Fibroblast of skin of abdomen (primary cell): ENCODE measurements at regions not wholly inside any gene's neighbourhood (a gene's known extent, or its start where the extent isn't known, plus 50 kb on each side); places are given as distances from the start of the nearest gene placed in this dataset.

ENCODE experiments used
- DNase-seq: peaks from one replicate; pipeline ENCODE4 v3.0.0-alpha.2; 2013

DNA sequence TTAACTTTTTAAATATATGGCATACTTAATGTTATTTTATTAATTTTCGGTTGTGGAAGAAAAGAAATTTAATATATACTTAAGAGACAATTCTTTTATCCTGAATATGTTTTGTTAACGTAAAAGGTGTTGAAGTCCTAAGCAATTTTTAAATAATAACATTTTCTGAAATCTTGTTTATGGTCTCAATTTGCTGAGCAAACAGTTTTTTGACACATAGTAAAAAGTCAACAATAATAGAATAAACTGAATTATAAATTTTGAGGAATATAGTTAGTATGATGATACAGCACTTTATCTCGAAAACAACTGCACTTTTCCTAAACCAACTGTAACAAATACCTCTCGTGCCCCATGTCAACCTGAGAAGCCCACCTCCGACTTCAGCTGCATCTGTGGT, 229.8 kb upstream of the TARS1 start:
- no peak for DNase-seq

DNA sequence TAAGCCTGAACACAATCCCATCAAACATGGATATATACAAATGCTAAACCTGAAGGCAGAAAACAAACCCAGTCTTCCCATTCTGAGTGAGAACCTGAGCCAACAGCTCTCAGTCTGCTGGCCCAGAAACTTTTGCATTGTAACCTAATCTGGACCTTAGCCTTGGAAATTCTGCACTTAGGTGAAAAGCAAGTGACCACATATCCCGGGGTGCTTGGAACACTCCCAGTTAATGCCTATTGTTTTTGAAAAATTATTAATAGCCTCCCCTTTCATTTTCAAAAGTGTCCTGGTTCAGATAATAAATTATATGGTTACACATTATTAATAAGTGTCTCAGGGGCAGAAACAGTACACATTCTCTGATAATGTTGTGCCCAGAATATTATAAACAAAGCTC, 228.3 kb upstream of the TARS1 start:
- DNase-seq: no peak

- DNase-seq: no peak
Observed at GRCh38 chr5:33212900-33213299, 227.9 kb upstream of the TARS1 start.

DNA sequence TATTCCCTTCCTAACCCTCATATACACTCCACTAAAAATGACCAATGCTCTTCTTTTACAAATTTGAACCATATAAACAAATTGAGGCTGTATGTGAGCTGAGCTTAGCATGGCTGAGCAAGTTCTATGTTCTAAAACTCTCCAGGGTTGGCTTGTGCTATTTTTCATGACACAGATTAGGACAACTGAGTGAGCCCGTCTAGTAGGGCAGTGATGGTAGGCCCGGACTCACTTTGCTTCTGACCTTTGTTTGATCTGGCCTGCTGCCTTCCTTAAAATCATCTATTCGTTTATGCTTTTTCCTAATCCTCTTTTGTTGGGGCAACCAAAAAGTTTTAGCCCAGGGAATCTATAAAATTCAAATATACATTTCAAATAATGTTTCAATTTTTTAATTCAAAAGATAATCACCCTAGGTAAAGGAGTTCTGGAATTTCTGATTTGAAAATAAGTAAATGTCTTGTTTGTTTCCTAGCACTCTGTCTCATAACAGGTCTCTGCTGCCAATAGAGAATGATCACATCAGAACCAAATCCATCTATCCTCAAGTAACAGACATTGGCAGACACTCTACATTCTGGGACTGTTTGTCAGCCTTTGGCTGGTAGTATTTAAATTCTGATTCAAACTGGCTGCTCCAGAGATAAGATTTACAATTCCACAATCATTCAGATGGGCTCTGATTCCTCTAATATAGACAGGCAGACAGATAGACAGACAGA, 217.0 kb upstream of the TARS1 start:
- DNase-seq: peak; percentile 52

- no peak for DNase-seq
Observed at GRCh38 chr5:33224285-33224961, 216.3 kb upstream of the TARS1 start.

DNA sequence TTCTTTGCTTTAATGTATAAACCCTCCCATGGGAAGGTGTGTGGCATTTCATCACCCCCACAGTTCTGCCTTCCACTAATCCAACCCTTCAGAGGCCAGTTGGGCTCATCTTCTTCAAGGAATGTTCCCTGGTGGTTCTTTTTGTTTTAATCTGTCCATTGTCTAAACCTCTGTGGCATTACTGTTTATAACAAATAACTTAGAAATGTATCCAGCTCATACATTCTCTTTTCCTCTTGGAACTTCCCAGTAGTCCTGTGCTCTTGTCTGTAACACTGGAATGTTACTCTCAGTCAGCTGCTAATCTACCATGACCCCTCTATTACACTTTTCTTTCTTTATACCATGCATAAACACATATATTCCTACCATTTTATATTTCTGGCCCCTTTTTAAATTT, 213.5 kb upstream of the TARS1 start:
- DNase-seq: peak; percentile 18

- no peak for DNase-seq
Observed at GRCh38 chr5:33227746-33228145, 213.0 kb upstream of the TARS1 start.

- no peak for DNase-seq
Observed at GRCh38 chr5:33228149-33228548, 212.6 kb upstream of the TARS1 start.

GRCh38 chr5:33229216-33229615, 211.5 kb upstream of the TARS1 start:
- DNase-seq: no peak

GRCh38 chr5:33230467-33231078, 210.2 kb upstream of the TARS1 start:
- DNase-seq: no peak

DNA sequence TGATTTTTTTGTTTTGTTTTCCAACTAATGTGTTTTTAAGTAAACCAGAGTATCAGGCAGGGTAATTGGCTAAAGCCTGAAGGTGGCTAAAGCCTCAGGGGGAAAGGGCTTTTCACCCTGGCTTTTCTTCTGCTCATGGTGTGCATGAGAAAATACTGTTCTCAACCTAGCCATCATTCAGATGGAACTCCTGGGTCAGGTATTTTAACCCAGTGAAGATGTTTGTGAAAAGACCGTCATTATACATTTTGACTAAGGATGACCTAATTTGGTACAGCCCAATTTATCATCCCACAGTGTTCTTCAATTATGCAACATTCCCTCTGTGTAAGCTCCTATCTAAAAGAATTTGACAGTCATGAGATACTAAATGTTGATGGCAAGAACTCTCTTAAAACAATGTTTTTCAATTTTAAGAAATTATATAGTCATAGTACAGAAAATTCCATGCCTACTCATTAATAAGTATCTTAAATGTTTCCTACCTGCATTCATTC, 209.5 kb upstream of the TARS1 start:
- peak; percentile 16 for DNase-seq

DNA sequence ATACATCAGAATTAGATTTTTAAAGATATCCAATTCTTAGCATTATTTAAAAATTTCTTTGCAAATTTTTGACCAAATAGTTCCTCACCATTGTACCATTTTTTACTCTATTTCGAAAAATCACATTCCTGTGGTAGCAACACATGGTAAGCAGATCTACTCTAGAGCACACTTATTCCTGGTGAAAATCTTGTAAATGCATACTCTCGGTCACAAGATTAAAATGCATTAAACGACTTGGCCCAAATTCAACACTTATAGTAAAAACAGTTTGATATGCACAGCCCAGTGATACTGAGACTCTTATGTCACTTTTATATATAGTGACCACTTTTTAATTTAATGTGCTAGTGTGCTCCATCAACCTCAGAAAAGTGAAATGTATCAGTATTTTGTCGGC, 208.8 kb upstream of the TARS1 start:
- peak; percentile 87 for DNase-seq

DNA sequence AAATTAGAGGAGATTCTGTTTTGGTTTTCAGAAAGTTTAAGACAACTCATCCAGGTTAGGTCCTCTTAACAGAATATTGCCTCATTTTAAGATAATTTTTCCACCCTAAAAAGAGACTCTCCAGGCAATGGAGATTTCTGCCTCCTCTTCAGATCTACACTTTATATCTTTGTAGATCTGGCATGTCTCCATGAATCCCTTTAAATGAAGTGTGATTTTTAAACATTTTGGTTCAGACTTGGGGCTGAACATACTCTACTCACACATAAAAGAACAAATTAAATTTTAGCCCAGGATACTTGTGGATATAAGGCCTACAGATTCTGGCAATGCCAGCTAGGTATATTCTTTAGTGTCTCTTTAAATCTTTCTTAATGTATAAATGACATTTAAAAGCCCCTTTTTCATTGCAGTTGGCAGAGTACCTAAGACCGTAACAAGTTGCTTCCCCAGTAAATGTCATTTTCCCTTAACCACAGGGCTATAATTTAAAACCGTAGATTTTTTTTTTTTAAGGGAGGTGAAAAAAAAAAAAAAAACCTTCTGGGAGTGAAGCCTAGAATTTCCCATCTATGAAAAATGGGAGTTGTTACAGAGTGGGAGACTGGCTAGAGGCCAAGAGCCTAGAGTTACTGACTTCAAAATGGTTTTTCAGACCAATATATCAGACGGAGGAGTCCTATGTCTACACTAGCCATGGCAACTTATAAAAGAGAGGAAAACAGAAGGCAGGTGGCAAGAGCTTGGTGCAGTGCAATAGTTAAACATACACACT, 207.8 kb upstream of the TARS1 start:
- DNase-seq: peak; percentile 84

DNA sequence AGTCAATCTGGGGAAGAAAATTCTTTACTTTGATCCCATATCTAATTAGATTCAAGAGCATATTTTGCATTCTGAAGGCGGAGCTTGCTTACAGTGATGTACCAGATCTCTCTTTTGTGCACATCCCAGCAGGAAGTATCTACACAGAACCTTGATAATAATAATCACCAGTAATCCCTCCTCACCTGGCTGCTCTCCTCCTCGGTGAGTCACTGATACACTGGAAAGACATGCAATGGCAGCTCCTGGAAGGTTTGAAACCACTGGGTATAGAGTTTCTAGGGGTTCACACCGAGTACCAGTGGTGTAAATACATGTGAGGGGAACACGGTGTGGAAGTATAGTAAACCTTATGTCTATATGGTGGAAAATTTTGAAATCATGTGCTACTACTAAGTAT, 205.5 kb upstream of the TARS1 start:
- no peak for DNase-seq

DNA sequence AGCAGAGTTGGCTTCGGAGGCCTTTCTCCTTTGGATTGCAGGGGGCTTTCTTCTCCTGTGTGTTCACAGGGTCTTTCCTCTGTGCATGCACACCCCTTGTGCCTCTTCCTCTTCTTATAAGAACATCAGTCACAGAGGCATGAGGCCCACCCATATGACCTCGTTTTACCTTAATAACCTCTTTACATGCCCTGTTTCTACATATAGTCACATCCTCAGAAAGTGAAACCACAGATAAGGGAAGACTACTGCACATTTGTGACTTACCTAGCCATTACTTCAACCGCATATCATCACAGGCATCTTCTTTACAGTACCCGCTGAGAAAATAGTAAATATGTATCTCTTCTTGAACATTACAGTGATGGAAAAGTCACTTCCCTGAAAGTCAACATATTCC, 204.9 kb upstream of the TARS1 start:
- no peak for DNase-seq

DNA sequence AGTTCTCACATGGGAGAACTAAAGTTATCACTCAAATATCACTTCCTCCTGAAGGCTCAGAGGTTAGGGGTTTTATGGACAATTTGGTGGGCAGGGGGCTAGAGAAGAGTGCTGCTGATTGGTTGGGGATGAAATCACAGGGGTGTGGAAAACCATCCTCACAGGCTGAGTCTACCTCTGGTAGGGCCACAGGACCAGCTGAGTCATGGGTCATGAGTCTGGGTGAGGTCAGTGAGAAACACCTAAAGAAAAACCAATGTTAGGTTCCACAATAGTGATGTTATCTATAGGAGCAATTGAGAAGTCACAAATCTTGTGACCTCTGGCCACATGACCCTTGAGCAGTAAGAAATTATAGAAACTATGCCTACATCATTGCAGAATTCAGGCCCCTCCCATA, 203.3 kb upstream of the TARS1 start:
- DNase-seq: no peak

DNA sequence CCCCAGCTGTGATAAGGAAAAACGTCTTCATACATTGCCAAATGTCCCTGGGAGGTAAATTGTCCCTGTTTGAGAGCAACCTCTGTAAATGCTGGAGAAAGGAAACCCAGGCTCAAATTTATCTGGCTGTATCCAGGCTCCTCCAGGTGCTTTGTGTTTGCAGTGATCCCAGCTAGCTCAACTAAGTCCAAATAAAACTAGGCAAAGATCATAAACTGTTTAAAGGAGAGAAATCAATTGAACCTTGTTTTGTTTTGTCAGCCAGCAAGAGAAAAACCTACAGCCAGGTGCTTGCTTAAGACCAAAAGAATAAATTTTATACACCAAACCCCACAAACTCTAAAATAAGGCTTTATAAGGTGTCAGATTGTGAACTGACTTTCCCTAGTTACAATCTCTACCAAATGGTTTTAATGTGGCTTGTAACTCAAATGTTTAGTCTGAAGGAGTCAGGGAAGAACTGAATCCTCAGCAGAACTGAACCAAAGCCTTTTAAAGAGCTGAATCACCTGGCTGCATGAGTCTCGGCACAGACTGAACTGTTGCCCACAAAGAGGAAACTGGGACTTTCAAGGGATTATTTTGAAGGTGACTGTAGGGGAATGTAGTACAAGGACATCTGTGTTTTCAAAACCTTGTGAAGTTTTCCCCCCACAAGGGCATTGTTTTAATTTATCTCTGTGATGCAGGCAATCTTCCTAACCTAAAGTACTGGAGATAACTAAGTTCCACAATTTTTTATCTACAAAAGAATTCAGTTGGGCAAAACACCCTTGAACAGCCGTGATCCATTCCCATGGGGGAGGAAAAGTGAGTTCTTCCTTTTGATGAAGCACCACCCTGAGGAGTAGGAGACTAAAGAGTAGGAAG, 201.7 kb upstream of the TARS1 start:
- no peak for DNase-seq

DNA sequence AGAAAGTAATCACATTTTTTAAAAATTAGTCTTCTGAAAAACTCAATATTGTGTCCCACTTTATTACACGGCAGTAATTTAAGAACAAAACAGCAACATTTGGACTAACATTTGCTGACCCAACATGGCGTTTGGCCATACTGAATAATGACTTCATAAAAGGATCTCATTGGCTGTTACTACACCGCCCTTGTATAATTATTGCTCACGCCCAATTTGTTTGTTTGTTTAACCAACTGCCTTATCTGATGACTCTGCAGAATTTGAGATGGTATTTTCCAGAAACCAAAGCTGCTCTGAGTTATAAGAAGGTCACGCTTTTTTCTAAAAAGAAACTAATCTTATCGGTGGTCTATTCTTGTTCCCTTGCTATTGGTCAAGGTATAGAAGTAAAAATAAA, 200.2 kb upstream of the TARS1 start:
- DNase-seq: no peak

GRCh38 chr5:33241802-33242201, 199.0 kb upstream of the TARS1 start:
- DNase-seq: no peak

DNA sequence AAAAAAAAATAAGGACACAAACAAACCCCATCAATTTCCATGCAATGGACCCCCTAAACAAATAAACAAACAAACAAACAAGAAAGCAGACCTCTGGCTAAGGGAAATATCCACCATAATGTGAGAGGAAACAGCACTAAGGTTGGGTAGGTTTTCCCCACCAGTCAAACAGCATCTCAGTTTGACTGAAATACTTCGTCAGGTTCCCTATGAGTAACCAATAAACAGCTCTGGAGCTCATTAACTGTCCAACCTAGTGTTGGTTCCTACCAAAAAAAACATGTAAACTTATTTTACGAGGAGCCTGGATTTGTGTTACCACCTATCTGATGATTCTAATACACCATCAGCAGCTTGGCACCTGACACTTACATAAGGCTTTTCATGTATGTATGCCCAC, 198.5 kb upstream of the TARS1 start:
- no peak for DNase-seq

DNA sequence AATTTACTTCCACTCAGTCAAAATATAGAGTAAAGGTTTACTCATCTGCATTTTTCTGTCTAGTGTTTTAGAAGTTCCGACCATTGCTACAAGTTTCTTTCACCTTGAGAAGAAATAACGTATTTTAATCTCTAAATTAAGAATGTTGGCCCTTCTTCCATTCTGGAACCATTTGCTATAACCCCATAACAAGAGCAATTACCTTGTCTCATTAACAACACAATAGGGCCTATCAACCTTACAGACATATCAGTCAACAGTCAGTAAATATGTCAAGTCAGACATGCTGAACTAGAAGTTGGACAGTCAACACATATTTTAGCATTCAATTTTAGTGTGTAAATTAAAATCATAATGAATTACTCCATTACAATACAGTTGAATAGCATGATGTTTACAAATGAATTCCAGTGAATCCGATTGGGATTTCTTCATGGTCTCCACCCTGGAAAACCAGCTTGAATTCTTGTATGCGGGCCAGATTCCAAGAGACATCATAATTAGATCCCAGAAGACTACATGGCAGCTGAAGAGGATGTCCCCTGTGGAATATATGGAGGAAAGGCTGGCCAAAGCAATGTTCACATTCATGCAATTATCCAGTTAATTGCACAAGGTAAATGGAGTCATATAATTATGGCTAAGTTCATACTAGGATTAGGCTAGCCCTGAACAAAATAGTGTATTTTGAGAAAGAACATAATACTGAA, 196.2 kb upstream of the TARS1 start:
- DNase-seq: no peak
